H1 (cell line): ENCODE measurements at regions not wholly inside any gene's neighbourhood (a gene's known extent, or its start where the extent isn't known, plus 50 kb on each side); places are given as distances from the start of the nearest gene placed in this dataset.

Source experiments
- KDM5A ChIP-seq: fragments of 200-600 bp; IDR thresholded peaks from 2 replicates; pipeline ENCODE4 v1.7.1; 2012; ENCODE audit warnings: mild to moderate bottlenecking, low read length, inconsistent platforms, mixed read lengths

- TF ChIP-seq KDM5A: no peak
Observed at GRCh38 chr4:127575888-127576287, 56.9 kb upstream of the INTU start (continued).
